ENCODE measurements at regions not wholly inside any gene's neighbourhood (a gene's known extent, or its start where the extent isn't known, plus 50 kb on each side); places are given as distances from the start of the nearest gene placed in this dataset.

DNA sequence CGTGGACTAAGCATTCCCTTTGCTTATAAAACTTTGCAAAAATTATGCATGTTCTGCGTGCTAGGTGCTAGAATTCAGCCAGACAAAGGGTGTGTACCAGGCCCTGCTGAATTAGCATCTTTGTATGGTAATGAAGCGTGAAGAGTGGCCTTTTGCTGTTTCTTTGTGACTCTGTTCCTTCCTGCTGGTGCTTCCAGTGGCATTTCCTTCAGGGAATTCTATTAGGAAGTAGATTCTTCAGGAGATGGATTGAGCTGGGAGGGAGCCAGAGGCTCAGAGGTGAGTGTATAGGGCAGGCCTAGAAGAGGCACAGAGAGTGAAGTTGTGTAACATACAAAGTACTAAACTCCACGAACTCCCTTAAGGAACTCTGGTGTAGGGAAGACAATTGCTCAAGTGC lies 73.9 kb upstream of the ASIC2 start:
- TF ChIP-seq TAF1 (conservative IDR thresholded peaks at IDR 0.05) = no peak
- no peak for TF ChIP-seq NR2F2 (IDR thresholded peaks at IDR 0.05)
- TF ChIP-seq, protein P1, sequence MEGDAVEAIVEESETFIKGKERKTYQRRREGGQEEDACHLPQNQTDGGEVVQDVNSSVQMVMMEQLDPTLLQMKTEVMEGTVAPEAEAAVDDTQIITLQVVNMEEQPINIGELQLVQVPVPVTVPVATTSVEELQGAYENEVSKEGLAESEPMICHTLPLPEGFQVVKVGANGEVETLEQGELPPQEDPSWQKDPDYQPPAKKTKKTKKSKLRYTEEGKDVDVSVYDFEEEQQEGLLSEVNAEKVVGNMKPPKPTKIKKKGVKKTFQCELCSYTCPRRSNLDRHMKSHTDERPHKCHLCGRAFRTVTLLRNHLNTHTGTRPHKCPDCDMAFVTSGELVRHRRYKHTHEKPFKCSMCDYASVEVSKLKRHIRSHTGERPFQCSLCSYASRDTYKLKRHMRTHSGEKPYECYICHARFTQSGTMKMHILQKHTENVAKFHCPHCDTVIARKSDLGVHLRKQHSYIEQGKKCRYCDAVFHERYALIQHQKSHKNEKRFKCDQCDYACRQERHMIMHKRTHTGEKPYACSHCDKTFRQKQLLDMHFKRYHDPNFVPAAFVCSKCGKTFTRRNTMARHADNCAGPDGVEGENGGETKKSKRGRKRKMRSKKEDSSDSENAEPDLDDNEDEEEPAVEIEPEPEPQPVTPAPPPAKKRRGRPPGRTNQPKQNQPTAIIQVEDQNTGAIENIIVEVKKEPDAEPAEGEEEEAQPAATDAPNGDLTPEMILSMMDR (IDR thresholded peaks at IDR 0.05; ENCODE audit: low read depth, low read length, missing input control) = no peak
- TF ChIP-seq HNF4G (IDR thresholded peaks at IDR 0.05) = no peak
- no peak for TF ChIP-seq SP1 (IDR thresholded peaks at IDR 0.05)
- TF ChIP-seq YY1 (IDR thresholded peaks at IDR 0.05) = no peak
- TF ChIP-seq, protein P2, sequence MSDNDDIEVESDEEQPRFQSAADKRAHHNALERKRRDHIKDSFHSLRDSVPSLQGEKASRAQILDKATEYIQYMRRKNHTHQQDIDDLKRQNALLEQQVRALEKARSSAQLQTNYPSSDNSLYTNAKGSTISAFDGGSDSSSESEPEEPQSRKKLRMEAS (IDR thresholded peaks at IDR 0.05) = no peak
- TF ChIP-seq HNF4A (conservative IDR thresholded peaks at IDR 0.05) = no peak
- TF ChIP-seq RXRA (IDR thresholded peaks at IDR 0.05) = no peak
- TF ChIP-seq EGR1 (IDR thresholded peaks at IDR 0.05; ENCODE audit: low read depth in 2 of 2) = no peak
- TF ChIP-seq, protein P3, sequence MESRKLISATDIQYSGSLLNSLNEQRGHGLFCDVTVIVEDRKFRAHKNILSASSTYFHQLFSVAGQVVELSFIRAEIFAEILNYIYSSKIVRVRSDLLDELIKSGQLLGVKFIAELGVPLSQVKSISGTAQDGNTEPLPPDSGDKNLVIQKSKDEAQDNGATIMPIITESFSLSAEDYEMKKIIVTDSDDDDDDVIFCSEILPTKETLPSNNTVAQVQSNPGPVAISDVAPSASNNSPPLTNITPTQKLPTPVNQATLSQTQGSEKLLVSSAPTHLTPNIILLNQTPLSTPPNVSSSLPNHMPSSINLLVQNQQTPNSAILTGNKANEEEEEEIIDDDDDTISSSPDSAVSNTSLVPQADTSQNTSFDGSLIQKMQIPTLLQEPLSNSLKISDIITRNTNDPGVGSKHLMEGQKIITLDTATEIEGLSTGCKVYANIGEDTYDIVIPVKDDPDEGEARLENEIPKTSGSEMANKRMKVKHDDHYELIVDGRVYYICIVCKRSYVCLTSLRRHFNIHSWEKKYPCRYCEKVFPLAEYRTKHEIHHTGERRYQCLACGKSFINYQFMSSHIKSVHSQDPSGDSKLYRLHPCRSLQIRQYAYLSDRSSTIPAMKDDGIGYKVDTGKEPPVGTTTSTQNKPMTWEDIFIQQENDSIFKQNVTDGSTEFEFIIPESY (IDR thresholded peaks at IDR 0.05) = no peak
- no peak for TF ChIP-seq FOXA1 (IDR thresholded peaks at IDR 0.05)
- TF ChIP-seq GABPA (IDR thresholded peaks at IDR 0.05 in 1 of 2, conservative IDR thresholded peaks at IDR 0.05 in 1 of 2) = no peak
- TF ChIP-seq JUND (IDR thresholded peaks at IDR 0.05) = no peak
- DNase-seq (ENCODE audit: low spot score) = no peak
- H3K9me3 ChIP-seq (ENCODE audit: control insufficient read depth in 4 of 4, low read length in 3 of 4) = no peaks in the 10 kb centered on the region
- no peak overlapping the region for H3K4me3 ChIP-seq (ENCODE audit: low read depth in 1 of 3, low read length in 3 of 3)
- H3K27me3 ChIP-seq (ENCODE audit: control insufficient read depth in 4 of 4, insufficient read depth in 4 of 4, low read length in 3 of 4) = peaks cover 0 to 9% (median 0%) of the 10 kb centered on the region in 4 donors
- no peaks in the 10 kb centered on the region for H3K36me3 ChIP-seq (ENCODE audit: control insufficient read depth in 4 of 4, insufficient read depth in 3 of 4, low read depth in 1 of 4, low read length in 3 of 4)
- H3K27ac ChIP-seq (ENCODE audit: low read depth in 1 of 2, low read length in 2 of 2) = no peak overlapping the region
- H3K9ac ChIP-seq (ENCODE audit: low read depth in 1 of 2, low read length in 2 of 2) = no peak overlapping the region
- peaks cover 0 to 2% (median 0%) of the 10 kb centered on the region in 4 donors for H3K4me1 ChIP-seq (ENCODE audit: control insufficient read depth in 4 of 4, insufficient read depth in 4 of 4, low read length in 3 of 4)
- 43% methylated on average over 4 of the region's 4 CpGs for WGBS

DNA sequence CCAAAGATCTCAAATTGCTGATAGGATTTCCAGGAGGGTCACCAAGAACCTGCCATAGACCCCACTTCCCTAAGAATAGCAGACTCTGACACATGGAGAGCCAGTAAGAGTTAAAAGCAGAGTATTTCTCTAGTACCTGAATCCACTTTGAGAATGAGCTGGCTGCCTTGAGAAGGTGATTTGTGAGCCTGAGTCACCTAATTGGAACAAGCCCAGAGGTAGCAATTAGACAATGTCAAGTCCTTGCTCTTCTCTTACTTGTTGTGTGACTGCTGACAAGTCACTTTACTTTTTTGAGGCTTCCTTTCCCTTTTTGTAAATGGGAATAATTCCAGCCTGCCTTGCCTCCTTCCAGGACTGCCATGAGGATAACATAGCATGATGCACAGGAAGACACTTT lies 76.1 kb upstream of the ASIC2 start:
- no peak overlapping the region for H3K9ac ChIP-seq (ENCODE audit: low read depth in 1 of 2, low read length in 2 of 2)
- no peak overlapping the region for H3K4me3 ChIP-seq (ENCODE audit: low read depth in 1 of 3, low read length in 3 of 3)
- DNase-seq (ENCODE audit: low spot score) = no peak
- H3K36me3 ChIP-seq (ENCODE audit: control insufficient read depth in 4 of 4, insufficient read depth in 3 of 4, low read depth in 1 of 4, low read length in 3 of 4) = no peaks in the 10 kb centered on the region
- peaks cover 0 to 4% (median 0%) of the 10 kb centered on the region in 4 donors for H3K27me3 ChIP-seq (ENCODE audit: control insufficient read depth in 4 of 4, insufficient read depth in 4 of 4, low read length in 3 of 4)
- no peak overlapping the region for H3K27ac ChIP-seq (ENCODE audit: low read depth in 1 of 2, low read length in 2 of 2)
- H3K4me1 ChIP-seq (ENCODE audit: control insufficient read depth in 4 of 4, insufficient read depth in 4 of 4, low read length in 3 of 4) = peaks cover 0 to 2% (median 0%) of the 10 kb centered on the region in 4 donors
- TF ChIP-seq, protein P2 (IDR thresholded peaks at IDR 0.05) = no peak
- TF ChIP-seq SP1 (IDR thresholded peaks at IDR 0.05) = no peak
- no peak for TF ChIP-seq JUND (IDR thresholded peaks at IDR 0.05)
- TF ChIP-seq HNF4A (conservative IDR thresholded peaks at IDR 0.05) = no peak
- no peak for TF ChIP-seq FOXA1 (IDR thresholded peaks at IDR 0.05)
- TF ChIP-seq, protein P4, sequence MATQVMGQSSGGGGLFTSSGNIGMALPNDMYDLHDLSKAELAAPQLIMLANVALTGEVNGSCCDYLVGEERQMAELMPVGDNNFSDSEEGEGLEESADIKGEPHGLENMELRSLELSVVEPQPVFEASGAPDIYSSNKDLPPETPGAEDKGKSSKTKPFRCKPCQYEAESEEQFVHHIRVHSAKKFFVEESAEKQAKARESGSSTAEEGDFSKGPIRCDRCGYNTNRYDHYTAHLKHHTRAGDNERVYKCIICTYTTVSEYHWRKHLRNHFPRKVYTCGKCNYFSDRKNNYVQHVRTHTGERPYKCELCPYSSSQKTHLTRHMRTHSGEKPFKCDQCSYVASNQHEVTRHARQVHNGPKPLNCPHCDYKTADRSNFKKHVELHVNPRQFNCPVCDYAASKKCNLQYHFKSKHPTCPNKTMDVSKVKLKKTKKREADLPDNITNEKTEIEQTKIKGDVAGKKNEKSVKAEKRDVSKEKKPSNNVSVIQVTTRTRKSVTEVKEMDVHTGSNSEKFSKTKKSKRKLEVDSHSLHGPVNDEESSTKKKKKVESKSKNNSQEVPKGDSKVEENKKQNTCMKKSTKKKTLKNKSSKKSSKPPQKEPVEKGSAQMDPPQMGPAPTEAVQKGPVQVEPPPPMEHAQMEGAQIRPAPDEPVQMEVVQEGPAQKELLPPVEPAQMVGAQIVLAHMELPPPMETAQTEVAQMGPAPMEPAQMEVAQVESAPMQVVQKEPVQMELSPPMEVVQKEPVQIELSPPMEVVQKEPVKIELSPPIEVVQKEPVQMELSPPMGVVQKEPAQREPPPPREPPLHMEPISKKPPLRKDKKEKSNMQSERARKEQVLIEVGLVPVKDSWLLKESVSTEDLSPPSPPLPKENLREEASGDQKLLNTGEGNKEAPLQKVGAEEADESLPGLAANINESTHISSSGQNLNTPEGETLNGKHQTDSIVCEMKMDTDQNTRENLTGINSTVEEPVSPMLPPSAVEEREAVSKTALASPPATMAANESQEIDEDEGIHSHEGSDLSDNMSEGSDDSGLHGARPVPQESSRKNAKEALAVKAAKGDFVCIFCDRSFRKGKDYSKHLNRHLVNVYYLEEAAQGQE (IDR thresholded peaks at IDR 0.05) = no peak
- no peak for TF ChIP-seq NR2F2 (IDR thresholded peaks at IDR 0.05)
- no peak for TF ChIP-seq YY1 (IDR thresholded peaks at IDR 0.05)
- TF ChIP-seq EGR1 (IDR thresholded peaks at IDR 0.05; ENCODE audit: low read depth in 2 of 2) = no peak
- TF ChIP-seq GABPA (IDR thresholded peaks at IDR 0.05 in 1 of 2, conservative IDR thresholded peaks at IDR 0.05 in 1 of 2) = no peak
- no peak for TF ChIP-seq RAD21 (IDR thresholded peaks at IDR 0.05)
- TF ChIP-seq FOXA2 (IDR thresholded peaks at IDR 0.05) = no peak
- no peak for TF ChIP-seq RXRA (IDR thresholded peaks at IDR 0.05)
- no peak for TF ChIP-seq TAF1 (conservative IDR thresholded peaks at IDR 0.05)
- TF ChIP-seq, protein P3 (IDR thresholded peaks at IDR 0.05) = no peak
- no peak for TF ChIP-seq HNF4G (IDR thresholded peaks at IDR 0.05)
- TF ChIP-seq, protein P5, sequence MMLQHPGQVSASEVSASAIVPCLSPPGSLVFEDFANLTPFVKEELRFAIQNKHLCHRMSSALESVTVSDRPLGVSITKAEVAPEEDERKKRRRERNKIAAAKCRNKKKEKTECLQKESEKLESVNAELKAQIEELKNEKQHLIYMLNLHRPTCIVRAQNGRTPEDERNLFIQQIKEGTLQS (IDR thresholded peaks at IDR 0.05) = no peak
- H3K9me3 ChIP-seq (ENCODE audit: control insufficient read depth in 4 of 4, low read length in 3 of 4) = no peaks in the 10 kb centered on the region

Measured in liver (tissue), 8 donors.